K562 (cell line): ENCODE measurements at regions not wholly inside any gene's neighbourhood (a gene's known extent, or its start where the extent isn't known, plus 50 kb on each side); places are given as distances from the start of the nearest gene placed in this dataset.

Experiments used
- ATAC-seq: fragments of 200-7000 bp; cut with Tn5 transposase; 3 replicates; pipeline ENCODE4 v1.9.1; 2020; ENCODE audit warnings: moderate library complexity
- BruUV-seq: library from RNA; stranded (reverse); fragments of 400-500 nt; replicated peaks from 2 replicates; lab custom pipeline; 2021; lab: Mats Ljungman, UMichigan
- CTCF ChIA-PET: fragments of 300-600 bp; formaldehyde crosslinking; extraction: SDS; loops from one replicate; lab custom pipeline; 2021; ENCODE audit warnings: low intra/inter-chr PET ratio; lab: Yijun Ruan, JAX
- POLR2A ChIA-PET: fragments of 300-600, 350-650 bp; sonication (Branson Sonifier 250); formaldehyde crosslinking; extraction: SDS; loops from one replicate; lab custom pipeline; 2021; ENCODE audit warnings: antibody characterized with exemption, inconsistent platforms; lab: Yijun Ruan, JAX
- DNase-seq, 4 experiments: peaks; one replicate each; pipeline versions ENCODE4 v3.0.0 to v3.0.0-alpha.2; 2011 to 2018; ENCODE audit warnings: low spot score in 3 of 4, mixed read lengths in 3 of 4; ENCODE audit errors: extremely low read depth in 1 of 4
- FAIRE-seq: peaks from 2 replicates; lab custom pipeline; 2011; peaks lifted over from hg19 to GRCh38; lab: Jason Lieb, UNC
- H2AFZ ChIP-seq: 2 replicates; pipeline ENCODE4 v1.6.0; 2011; ENCODE audit warnings: low read depth, low read length, control low read depth, inconsistent platforms
- H3K27ac ChIP-seq: fragments of 200-600 bp; 3 replicates; pipeline ENCODE4 v1.8.0; 2011; ENCODE audit warnings: low read depth, mild to moderate bottlenecking, control low read depth, inconsistent platforms, low read length, moderate library complexity, mixed read lengths; ENCODE audit errors: extremely low read depth
- H3K27me3 ChIP-seq, 2 experiments: fragments of 300-600 bp in 1 of 2; 2 replicates in 1 of 2; 3 replicates in 1 of 2; pipeline versions ENCODE4 v1.6.0 to v1.8.0; 2011; ENCODE audit warnings: inconsistent platforms in 2 of 2, low read length in 2 of 2, mild to moderate bottlenecking in 1 of 2, mixed read lengths in 1 of 2, moderate library complexity in 1 of 2; ENCODE audit not compliant: control insufficient read depth in 2 of 2, insufficient read depth in 2 of 2
- H3K36me3 ChIP-seq: fragments of 300-600 bp; 3 replicates; pipeline ENCODE4 v1.8.0; 2011; ENCODE audit warnings: mild to moderate bottlenecking, low read length, inconsistent platforms; ENCODE audit not compliant: control insufficient read depth, insufficient read depth
- H3K4me1 ChIP-seq, 2 experiments: fragments of 200-600 bp in 1 of 2; replicated peaks in 1 of 2; 2 replicates in 1 of 2; 3 replicates in 1 of 2; pipeline versions ENCODE4 v1.5.1 to v1.8.0; 2011; ENCODE audit warnings: inconsistent platforms in 2 of 2, low read length in 2 of 2, mild to moderate bottlenecking in 1 of 2, mixed read lengths in 1 of 2, moderate library complexity in 1 of 2; ENCODE audit not compliant: control insufficient read depth in 2 of 2, insufficient read depth in 2 of 2
- H3K4me2 ChIP-seq: 2 replicates; pipeline ENCODE4 v1.6.1; 2011; ENCODE audit warnings: low read length, control low read depth, inconsistent platforms, mixed read lengths; ENCODE audit not compliant: insufficient read depth
- H3K4me3 ChIP-seq: fragments of 200-600 bp; sonication (generic), shearing (Covaris generic); 2 replicates; pipeline ENCODE4 v1.5.1; 2016; ENCODE audit warnings: control low read depth, inconsistent platforms
- H3K79me2 ChIP-seq: fragments of 200-600 bp; 3 replicates; pipeline ENCODE4 v1.8.0; 2011; ENCODE audit warnings: low read length, inconsistent platforms; ENCODE audit not compliant: control insufficient read depth, insufficient read depth
- H3K9ac ChIP-seq, 2 experiments: 2 replicates each; pipeline versions ENCODE4 v1.6.0 to v1.6.1; 2011; ENCODE audit warnings: low read depth in 2 of 2, low read length in 2 of 2, control low read depth in 1 of 2, inconsistent platforms in 1 of 2, mild to moderate bottlenecking in 1 of 2, mixed read lengths in 1 of 2; ENCODE audit not compliant: insufficient read depth in 1 of 2
- H3K9me1 ChIP-seq: one replicate; pipeline ENCODE4 v1.6.0; 2011; ENCODE audit warnings: inconsistent platforms, mild to moderate bottlenecking, low read length, moderate library complexity; ENCODE audit not compliant: control insufficient read depth, insufficient read depth
- H3K9me3 ChIP-seq: replicated peaks from 2 replicates; pipeline ENCODE4 v1.5.1; 2011; ENCODE audit warnings: low read depth, low read length, inconsistent platforms; ENCODE audit not compliant: control insufficient read depth, insufficient read depth
- H4K20me1 ChIP-seq: replicated peaks from 2 replicates; pipeline ENCODE4 v1.6.1; 2011; ENCODE audit warnings: low read length, inconsistent platforms, mixed read lengths; ENCODE audit not compliant: control insufficient read depth, insufficient read depth
- HDAC1 ChIP-seq, 2 experiments: fragments of 450-650 bp; IDR thresholded peaks; 2 replicates each; pipeline ENCODE4 v1.6.1; 2016 to 2017; ENCODE audit warnings: inconsistent platforms in 1 of 2, mild to moderate bottlenecking in 1 of 2, moderate library complexity in 1 of 2
- NR2C1 ChIP-seq, 2 experiments: fragments of 450-650 bp; IDR thresholded peaks; 2 replicates each; pipeline ENCODE4 v1.6.1; 2017; ENCODE audit warnings: mild to moderate bottlenecking in 2 of 2, antibody characterized with exemption in 1 of 2, inconsistent platforms in 1 of 2, missing compliant biosample characterization in 1 of 2, missing genetic modification characterization in 1 of 2
- RREB1 ChIP-seq: fragments of 250-450 bp; sonication (Bioruptor Pico); IDR thresholded peaks from 2 replicates; pipeline ENCODE4 v1.4.0; 2020
- SNIP1 ChIP-seq: fragments of 450-650 bp; IDR thresholded peaks from 2 replicates; pipeline ENCODE4 v1.7.1; 2017; ENCODE audit warnings: low read depth, mild to moderate bottlenecking
- ZNF224 ChIP-seq: sonication (generic); formaldehyde crosslinking; IDR thresholded peaks from 2 replicates; pipeline ENCODE4 v1.8.0; 2022; ENCODE audit warnings: mild to moderate bottlenecking, missing genetic modification reagents
- WGBS: fragments of 100-300 bp; shearing (Covaris generic); methylation state at CpG from one replicate; pipeline ENCODE4 v1.1.6; 2016; ENCODE audit warnings: low coverage, mixed read lengths; ENCODE audit not compliant: insufficient coverage; ENCODE audit errors: missing lambda C conversion rate; 5-methylcytosine and 5-hydroxymethylcytosine counted together
- in situ Hi-C: fragments of 300-500 bp; cut with MboI; formaldehyde crosslinking; loops from 4 replicates; pipeline ENCODE4 v1.15.0; 2018; ENCODE audit warnings: inconsistent platforms, mixed read lengths
- intact Hi-C: fragments of 100-400 bp; cut with micrococcal nuclease; formaldehyde crosslinking; loops from 2 replicates; pipeline ENCODE4 v1.14.2; 2022

- no peaks in the 10 kb centered on the region for H3K9me1 ChIP-seq
- BruUV-seq, result no TSS peak
- no peak overlapping the region for H3K9ac ChIP-seq
- in situ Hi-C loops, result loop anchor here (25.0 kb wide), 1 partner anchor 689 kb away; no protein-coding TSS in a partner anchor
- no peak overlapping the region for H3K4me3 ChIP-seq
- H3K4me2 ChIP-seq, result no peak overlapping the region
- no peak overlapping the region for H3K27ac ChIP-seq
- H3K27me3 ChIP-seq, result no peaks in the 10 kb centered on the region
- H2AFZ ChIP-seq, result no peak overlapping the region
- intact Hi-C loops, result loop anchor here (10.0 kb wide), 4 partner anchors 127 to 677 kb away; no protein-coding TSS in a partner anchor
- ATAC-seq, result no peak
- no peaks in the 10 kb centered on the region for H4K20me1 ChIP-seq
- CTCF ChIA-PET, result no interaction called here
- FAIRE-seq, result no peak
- DNase-seq, result no peak
- H3K9me3 ChIP-seq, result no peaks in the 10 kb centered on the region
- WGBS, result 0% methylated on average over 2 of the region's 2 CpGs
- no peaks in the 10 kb centered on the region for H3K36me3 ChIP-seq
- TF ChIP-seq ZNF224 (CRISPR knock-in tag), result no peak
- no peak for TF ChIP-seq HDAC1 (IDR thresholded peaks at IDR 0.05)
- no peak for TF ChIP-seq NR2C1 (IDR thresholded peaks at IDR 0.05)
- TF ChIP-seq NR2C1 (tag; IDR thresholded peaks at IDR 0.05), result no peak
- no peak for TF ChIP-seq RREB1
- TF ChIP-seq SNIP1, result no peak
- TF ChIP-seq, all 486 proteins: peak for 0
- no peaks in the 10 kb centered on the region for H3K79me2 ChIP-seq
- H3K4me1 ChIP-seq, result no peaks in the 10 kb centered on the region
- POLR2A ChIA-PET, result no interaction called here
These were observed 216.8 kb downstream of the RAD51AP2 start for GRCh38 chr2:17301437-17301836.
